ENCODE measurements at regions not wholly inside any gene's neighbourhood (a gene's known extent, or its start where the extent isn't known, plus 50 kb on each side); places are given as distances from the start of the nearest gene placed in this dataset.

GRCh38 chr11:33545931-33546330 is 154.7 kb downstream of the C11orf91 start:
- no peak overlapping the region for H3K9ac ChIP-seq (ENCODE audit: insufficient read length)

GRCh38 chr11:33544593-33545373 is 155.8 kb downstream of the C11orf91 start:
- no peak for TF ChIP-seq EZH2 (IDR thresholded peaks at IDR 0.05)
- TF ChIP-seq POLR2AphosphoS5 (IDR thresholded peaks at IDR 0.05; ENCODE audit: borderline replicate concordance, low read depth, low read length), result no peak
- TF ChIP-seq FOXP2 (optimal IDR thresholded peaks at IDR 0.05; ENCODE audit: control extremely low read depth, extremely low read length, insufficient read depth), result no peak
- DNase-seq (ENCODE audit: low read depth, low spot score), result no peak
- Histone ChIP-seq H3K27ac (no peak overlapping the region), H3K9ac (ENCODE audit: insufficient read length) (no peak overlapping the region), H3K36me3 (ENCODE audit: insufficient read depth, low read length) (no peaks in the 10 kb centered on the region), H3K9me3 (ENCODE audit: low read depth, low read length) (no peaks in the 10 kb centered on the region), H3K4me3 (no peak overlapping the region)

More at GRCh38 chr11:33545931-33546330, 154.7 kb downstream of the C11orf91 start:
- Histone ChIP-seq H3K27ac (no peak overlapping the region), H3K4me3 (no peak overlapping the region), H3K9me3 (ENCODE audit: low read depth, low read length) (no peaks in the 10 kb centered on the region), H3K36me3 (ENCODE audit: insufficient read depth, low read length) (no peaks in the 10 kb centered on the region)
- TF ChIP-seq POLR2AphosphoS5 (IDR thresholded peaks at IDR 0.05; ENCODE audit: borderline replicate concordance, low read depth, low read length) (no peak), FOXP2 (optimal IDR thresholded peaks at IDR 0.05; ENCODE audit: control extremely low read depth, extremely low read length, insufficient read depth) (no peak), EZH2 (IDR thresholded peaks at IDR 0.05) (no peak)
- DNase-seq (ENCODE audit: low read depth, low spot score), result no peak

DNA sequence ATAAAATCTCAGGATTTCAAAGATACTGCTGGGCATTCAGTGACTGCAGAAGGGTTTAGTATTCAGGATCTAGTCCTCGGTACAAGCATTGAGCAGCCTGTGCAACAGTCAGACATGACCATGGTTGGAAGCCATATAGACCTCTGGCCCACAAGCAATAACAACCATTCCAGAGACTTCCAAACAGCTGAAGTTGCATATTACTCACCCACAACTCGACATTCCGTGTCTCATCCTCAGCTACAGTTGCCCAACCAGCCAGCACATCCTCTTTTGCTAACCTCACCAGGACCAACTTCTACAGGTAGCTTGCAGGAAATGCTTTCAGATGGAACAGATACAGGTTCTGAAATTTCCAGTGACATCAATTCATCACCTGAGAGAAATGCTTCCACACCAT is 156.8 kb downstream of the C11orf91 start:
- Histone ChIP-seq H3K9me3 (ENCODE audit: low read depth, low read length) (no peaks in the 10 kb centered on the region), H3K36me3 (ENCODE audit: insufficient read depth, low read length) (no peaks in the 10 kb centered on the region), H3K9ac (ENCODE audit: insufficient read length) (no peak overlapping the region), H3K4me3 (no peak overlapping the region), H3K27ac (no peak overlapping the region)
- DNase-seq (ENCODE audit: low read depth, low spot score), result no peak
- TF ChIP-seq FOXP2 (optimal IDR thresholded peaks at IDR 0.05; ENCODE audit: control extremely low read depth, extremely low read length, insufficient read depth) (no peak), POLR2AphosphoS5 (IDR thresholded peaks at IDR 0.05; ENCODE audit: borderline replicate concordance, low read depth, low read length) (no peak), EZH2 (IDR thresholded peaks at IDR 0.05) (no peak)

DNA sequence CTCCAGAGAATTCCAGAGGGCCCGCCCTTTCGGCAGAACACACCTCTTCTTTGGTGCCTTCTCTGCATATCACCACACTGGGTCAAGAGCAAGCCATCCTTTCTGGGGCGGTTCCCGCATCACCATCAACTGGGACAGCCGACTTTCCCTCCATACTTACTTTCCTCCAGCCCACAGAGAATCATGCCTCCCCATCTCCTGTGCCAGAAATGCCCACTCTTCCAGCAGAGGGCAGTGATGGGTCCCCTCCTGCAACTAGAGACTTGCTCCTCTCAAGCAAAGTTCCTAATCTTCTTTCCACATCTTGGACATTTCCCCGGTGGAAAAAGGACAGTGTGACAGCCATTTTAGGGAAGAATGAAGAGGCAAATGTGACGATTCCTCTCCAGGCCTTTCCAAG is 157.7 kb downstream of the C11orf91 start:
- DNase-seq (ENCODE audit: low read depth, low spot score), result no peak
- Histone ChIP-seq H3K27ac (no peak overlapping the region), H3K9me3 (ENCODE audit: low read depth, low read length) (no peaks in the 10 kb centered on the region), H3K36me3 (ENCODE audit: insufficient read depth, low read length) (no peaks in the 10 kb centered on the region), H3K4me3 (no peak overlapping the region), H3K9ac (ENCODE audit: insufficient read length) (no peak overlapping the region)
- TF ChIP-seq FOXP2 (optimal IDR thresholded peaks at IDR 0.05; ENCODE audit: control extremely low read depth, extremely low read length, insufficient read depth) (no peak), POLR2AphosphoS5 (IDR thresholded peaks at IDR 0.05; ENCODE audit: borderline replicate concordance, low read depth, low read length) (no peak), EZH2 (IDR thresholded peaks at IDR 0.05) (no peak)

DNA sequence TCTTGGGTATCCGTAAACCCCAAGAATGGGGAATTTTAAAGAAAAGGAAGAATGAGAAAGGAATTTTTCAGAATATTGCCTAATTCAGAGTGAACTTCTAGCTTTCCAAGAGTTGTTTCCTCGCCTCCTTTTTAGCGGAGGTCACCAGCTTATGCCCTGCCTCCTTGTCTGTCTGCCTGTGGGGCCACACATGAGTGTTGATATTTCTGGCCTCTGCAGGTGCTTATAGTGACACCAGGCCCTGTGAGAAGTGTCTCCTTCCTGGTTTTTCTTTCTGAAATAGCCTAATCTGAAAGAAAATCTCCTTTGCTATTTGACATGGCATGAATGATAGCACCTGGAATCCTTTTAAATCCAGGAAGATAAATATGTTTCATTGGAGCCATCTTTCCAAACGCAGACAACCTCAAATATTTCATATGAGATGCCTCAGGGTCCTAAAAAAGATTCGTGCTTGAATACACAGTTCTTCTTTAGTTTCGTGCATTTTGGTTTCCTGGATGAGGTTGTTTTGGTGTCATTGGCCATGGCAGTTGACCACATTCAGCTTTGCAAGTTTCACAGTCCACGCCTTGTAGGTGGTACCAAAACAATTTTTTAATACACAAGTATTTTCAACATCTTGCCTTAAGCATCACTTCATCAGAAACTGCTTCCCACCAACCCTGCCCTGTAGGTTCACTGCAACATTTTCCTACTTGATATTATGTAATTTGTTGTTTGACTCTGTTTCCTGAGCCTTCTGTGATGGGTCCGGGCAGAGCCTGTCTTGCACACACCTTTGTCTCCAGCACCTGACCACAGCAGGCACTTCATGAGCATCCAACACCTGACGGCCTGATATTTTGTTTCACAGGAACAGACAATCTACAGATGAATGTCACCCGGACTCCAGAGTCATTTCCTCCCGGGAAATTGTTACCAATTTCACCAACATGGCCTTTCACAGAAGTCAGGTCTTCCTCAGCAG is 159.4 kb downstream of the C11orf91 start:
- Histone ChIP-seq H3K9me3 (ENCODE audit: low read depth, low read length) (no peaks in the 10 kb centered on the region), H3K4me3 (no peak overlapping the region), H3K9ac (ENCODE audit: insufficient read length) (no peak overlapping the region), H3K36me3 (ENCODE audit: insufficient read depth, low read length) (no peaks in the 10 kb centered on the region), H3K27ac (no peak overlapping the region)
- DNase-seq (ENCODE audit: low read depth, low spot score), result no peak
- no peak for TF ChIP-seq FOXP2 (optimal IDR thresholded peaks at IDR 0.05; ENCODE audit: control extremely low read depth, extremely low read length, insufficient read depth)
- no peak for TF ChIP-seq EZH2 (IDR thresholded peaks at IDR 0.05)
- no peak for TF ChIP-seq POLR2AphosphoS5 (IDR thresholded peaks at IDR 0.05; ENCODE audit: borderline replicate concordance, low read depth, low read length)

GRCh38 chr11:33540427-33540826 is 160.2 kb downstream of the C11orf91 start:
- H3K36me3 ChIP-seq (ENCODE audit: insufficient read depth, low read length), result no peaks in the 10 kb centered on the region
- H3K9ac ChIP-seq (ENCODE audit: insufficient read length), result no peak overlapping the region
- H3K9me3 ChIP-seq (ENCODE audit: low read depth, low read length), result no peaks in the 10 kb centered on the region
- H3K27ac ChIP-seq, result no peak overlapping the region
- DNase-seq (ENCODE audit: low read depth, low spot score), result no peak
- no peak overlapping the region for H3K4me3 ChIP-seq
- TF ChIP-seq FOXP2 (optimal IDR thresholded peaks at IDR 0.05; ENCODE audit: control extremely low read depth, extremely low read length, insufficient read depth) (no peak), EZH2 (IDR thresholded peaks at IDR 0.05) (no peak), POLR2AphosphoS5 (IDR thresholded peaks at IDR 0.05; ENCODE audit: borderline replicate concordance, low read depth, low read length) (no peak)

DNA sequence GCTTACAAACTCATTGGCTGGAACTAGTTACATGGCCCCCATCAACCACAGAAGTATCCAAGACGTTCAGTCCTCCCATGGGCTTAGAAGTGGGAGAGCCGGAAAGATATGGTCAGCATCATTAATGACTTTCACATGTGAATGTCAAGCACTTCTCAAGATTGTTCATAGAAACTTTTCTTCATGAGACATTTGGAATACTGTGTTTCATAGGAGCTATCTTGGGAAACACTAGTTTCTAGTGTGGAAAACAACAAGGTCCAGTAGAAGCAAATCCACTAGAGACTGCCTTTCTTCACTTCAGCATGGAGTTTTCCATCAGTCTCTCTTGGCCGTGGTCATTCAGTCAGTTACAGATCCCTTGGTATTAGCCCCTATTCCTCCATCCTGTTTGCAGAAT is 160.9 kb downstream of the C11orf91 start:
- no peaks in the 10 kb centered on the region for H3K36me3 ChIP-seq (ENCODE audit: insufficient read depth, low read length)
- no peak for DNase-seq (ENCODE audit: low read depth, low spot score)
- no peaks in the 10 kb centered on the region for H3K9me3 ChIP-seq (ENCODE audit: low read depth, low read length)
- H3K27ac ChIP-seq, result no peak overlapping the region
- no peak overlapping the region for H3K4me3 ChIP-seq
- no peak for TF ChIP-seq FOXP2 (optimal IDR thresholded peaks at IDR 0.05; ENCODE audit: control extremely low read depth, extremely low read length, insufficient read depth)
- no peak for TF ChIP-seq EZH2 (IDR thresholded peaks at IDR 0.05)
- no peak for TF ChIP-seq POLR2AphosphoS5 (IDR thresholded peaks at IDR 0.05; ENCODE audit: borderline replicate concordance, low read depth, low read length)
- H3K9ac ChIP-seq (ENCODE audit: insufficient read length), result no peak overlapping the region

DNA sequence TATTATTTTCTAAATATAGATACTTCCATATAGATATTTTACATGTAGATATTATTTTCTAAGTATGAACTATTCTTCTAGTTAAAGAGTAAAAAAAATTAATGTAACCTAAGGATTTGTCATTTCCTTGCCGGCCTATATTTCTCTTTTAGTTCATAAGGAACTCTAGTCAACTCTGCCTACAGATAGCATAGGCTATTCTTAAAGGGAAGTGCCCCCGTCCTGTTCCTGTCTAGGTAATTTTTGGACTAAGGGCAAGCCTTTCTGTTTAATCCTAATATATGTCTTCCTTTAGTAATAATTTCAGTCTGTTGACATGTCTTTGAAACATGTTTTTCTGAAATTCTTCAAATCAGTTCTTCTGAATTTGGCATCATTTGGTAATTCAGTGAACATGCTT is 161.9 kb downstream of the C11orf91 start:
- H3K27ac ChIP-seq, result no peak overlapping the region
- H3K9me3 ChIP-seq (ENCODE audit: low read depth, low read length), result no peaks in the 10 kb centered on the region
- H3K36me3 ChIP-seq (ENCODE audit: insufficient read depth, low read length), result no peaks in the 10 kb centered on the region
- no peak overlapping the region for H3K4me3 ChIP-seq
- H3K9ac ChIP-seq (ENCODE audit: insufficient read length), result no peak overlapping the region
- no peak for DNase-seq (ENCODE audit: low read depth, low spot score)
- TF ChIP-seq EZH2 (IDR thresholded peaks at IDR 0.05), result no peak
- no peak for TF ChIP-seq POLR2AphosphoS5 (IDR thresholded peaks at IDR 0.05; ENCODE audit: borderline replicate concordance, low read depth, low read length)
- TF ChIP-seq FOXP2 (optimal IDR thresholded peaks at IDR 0.05; ENCODE audit: control extremely low read depth, extremely low read length, insufficient read depth), result no peak
